Activated T-helper 1 cell treated with anti-CD3 and anti-CD28 coated beads, Interleukin-2, amount 50 U/mL, for 16 hours (primary cell): ENCODE measurements at regions not wholly inside any gene's neighbourhood (a gene's known extent, or its start where the extent isn't known, plus 50 kb on each side); places are given as distances from the start of the nearest gene placed in this dataset.

Experiments
- DNase-seq, 2 donors: peaks; one replicate each; pipeline ENCODE4 v3.0.0-alpha.2; 2020; ENCODE audit warnings: low read depth in 1 of 2, low spot score in 1 of 2

- no peak for DNase-seq
Measured at GRCh38 chr20:59376109-59376841, 75.9 kb downstream of the EDN3 start.

- DNase-seq, result no peak
Measured at GRCh38 chr20:59376998-59377397, 76.6 kb downstream of the EDN3 start.

- DNase-seq, result no peak
Measured at GRCh38 chr20:59377842-59378241, 77.4 kb downstream of the EDN3 start.

- DNase-seq, result no peak
Measured at GRCh38 chr20:59378396-59378795, 78.0 kb downstream of the EDN3 start.

- no peak for DNase-seq
Measured at GRCh38 chr20:59378966-59379365, 78.6 kb downstream of the EDN3 start.

GRCh38 chr20:59381689-59382088 is 81.3 kb downstream of the EDN3 start:
- DNase-seq, result no peak

- DNase-seq, result no peak
Measured at GRCh38 chr20:59382157-59382725, 81.8 kb downstream of the EDN3 start.

GRCh38 chr20:59382907-59383306 is 82.5 kb downstream of the EDN3 start:
- no peak for DNase-seq

- no peak for DNase-seq
Measured at GRCh38 chr20:59385038-59385437, 84.6 kb downstream of the EDN3 start.

GRCh38 chr20:59385480-59385879 is 85.1 kb downstream of the EDN3 start:
- DNase-seq, result no peak

- DNase-seq, result no peak
Measured at GRCh38 chr20:59386809-59387208, 86.4 kb downstream of the EDN3 start.

- no peak for DNase-seq
Measured at GRCh38 chr20:59387891-59388290, 87.5 kb downstream of the EDN3 start.

GRCh38 chr20:59388402-59388801 is 88.0 kb downstream of the EDN3 start:
- DNase-seq, result no peak

- DNase-seq, result no peak
Measured at GRCh38 chr20:59390437-59390836, 90.0 kb downstream of the EDN3 start.

- DNase-seq, result no peak
Measured at GRCh38 chr20:59391975-59392374, 91.6 kb downstream of the EDN3 start.

- DNase-seq, result no peak
Measured at GRCh38 chr20:59392736-59393135, 92.3 kb downstream of the EDN3 start.

GRCh38 chr20:59393142-59393541 is 92.7 kb downstream of the EDN3 start:
- DNase-seq, result no peak

- no peak for DNase-seq
Measured at GRCh38 chr20:59395729-59396128, 95.3 kb downstream of the EDN3 start.

GRCh38 chr20:59398537-59399205 is 98.3 kb downstream of the EDN3 start:
- no peak for DNase-seq

- no peak for DNase-seq
Measured at GRCh38 chr20:59399426-59400099, 99.2 kb downstream of the EDN3 start.

GRCh38 chr20:59400708-59401107 is 100.3 kb downstream of the EDN3 start:
- no peak for DNase-seq

GRCh38 chr20:59402681-59403080 is 102.3 kb downstream of the EDN3 start:
- DNase-seq, result no peak
